Gastrocnemius medialis (tissue), 4 donors: ENCODE measurements at regions not wholly inside any gene's neighbourhood (a gene's known extent, or its start where the extent isn't known, plus 50 kb on each side); places are given as distances from the start of the nearest gene placed in this dataset.

ENCODE experiments used
- ATAC-seq, 2 donors: fragments of 150-250 bp; one replicate each; pipeline ENCODE4 v1.9.1; 2016
- DNase-seq, 2 donors: peaks; one replicate each; pipeline ENCODE4 v3.0.0-alpha.2; 2019
- H3K27ac ChIP-seq, 4 donors: fragments of 200-600 bp; sonication (generic); 1 replicate in 1 of 4; 2 replicates in 3 of 4; pipeline ENCODE4 v1.5.1; 2016 to 2018; ENCODE audit warnings: mild to moderate bottlenecking in 2 of 4, moderate library complexity in 1 of 4
- H3K27me3 ChIP-seq, 3 donors: fragments of 200-600 bp; sonication (generic) in 2 of 3; 1 replicate in 1 of 3; 2 replicates in 2 of 3; pipeline versions ENCODE4 v1.5.1 to v1.6.0; 2016 to 2019; ENCODE audit warnings: mild to moderate bottlenecking in 1 of 3, moderate library complexity in 1 of 3
- H3K36me3 ChIP-seq, 2 donors: fragments of 200-600 bp; sonication (generic) in 1 of 2; one replicate each; pipeline ENCODE4 v1.5.1; 2017 to 2018
- H3K4me1 ChIP-seq, 2 donors: fragments of 200-600 bp; sonication (generic) in 1 of 2; one replicate each; pipeline ENCODE4 v1.5.1; 2016 to 2017; ENCODE audit warnings: mild to moderate bottlenecking in 2 of 2
- H3K4me3 ChIP-seq, 4 donors: fragments of 200-600 bp; sonication (generic) in 3 of 4; 1 replicate in 1 of 4; 2 replicates in 3 of 4; pipeline ENCODE4 v1.5.1; 2016 to 2019; ENCODE audit warnings: mild to moderate bottlenecking in 2 of 4
- H3K9me3 ChIP-seq, 3 donors: fragments of 200-600 bp; sonication (generic) in 2 of 3; 1 replicate in 1 of 3; 2 replicates in 2 of 3; pipeline ENCODE4 v1.5.1; 2016 to 2019
- CTCF ChIP-seq, 5 experiments: fragments of 450-650 bp in 3 of 5; fragments of 200-600 bp in 2 of 5; sonication (generic) in 2 of 5; IDR thresholded peaks in 4 of 5; conservative IDR thresholded peaks in 1 of 5; 1 replicate in 4 of 5; 2 replicates in 1 of 5; pipeline ENCODE4 v1.5.1; 2016 to 2019; ENCODE audit warnings: antibody characterized with exemption in 5 of 5, mild to moderate bottlenecking in 3 of 5, moderate library complexity in 3 of 5
- POLR2A ChIP-seq, 2 donors: fragments of 450-650 bp; IDR thresholded peaks; one replicate each; pipeline ENCODE4 v1.6.1; 2017; ENCODE audit warnings: antibody characterized with exemption in 2 of 2, mild to moderate bottlenecking in 2 of 2, moderate library complexity in 2 of 2
- in situ Hi-C, 4 donors: fragments of 200-750 bp; cut with MboI; loops; one replicate each; pipeline versions ENCODE4 v1.15.0 to v1.8.0; 2017; ENCODE audit warnings: low sequenced_read_pairs in 4 of 4
- intact Hi-C: fragments of 100-400 bp; cut with DNase I; formaldehyde crosslinking; loops from one replicate; pipeline ENCODE4 v1.15.1; 2023; ENCODE audit warnings: low total_unique reads

- ATAC-seq = no peak
- Histone ChIP-seq H3K27ac (no peak overlapping the region), H3K27me3 (no peaks in the 10 kb centered on the region), H3K9me3 (no peaks in the 10 kb centered on the region), H3K4me3 (no peak overlapping the region), H3K36me3 (no peaks in the 10 kb centered on the region), H3K4me1 (no peaks in the 10 kb centered on the region)
- DNase-seq = no peak
- in situ Hi-C loops (no loop called here), intact Hi-C loops (no loop called here)
- TF ChIP-seq CTCF (IDR thresholded peaks at IDR 0.05 in 4 of 5, conservative IDR thresholded peaks at IDR 0.05 in 1 of 5) (no peak), POLR2A (IDR thresholded peaks at IDR 0.05) (no peak)
Measured at GRCh38 chr22:49081926-49082325, 745.7 kb downstream of the BRD1 start.

- Histone ChIP-seq H3K4me3 (no peak overlapping the region), H3K9me3 (no peaks in the 10 kb centered on the region), H3K4me1 (no peaks in the 10 kb centered on the region), H3K27me3 (no peaks in the 10 kb centered on the region), H3K36me3 (no peaks in the 10 kb centered on the region), H3K27ac (no peak overlapping the region)
- no peak for DNase-seq
- no peak for TF ChIP-seq CTCF (IDR thresholded peaks at IDR 0.05 in 4 of 5, conservative IDR thresholded peaks at IDR 0.05 in 1 of 5)
- TF ChIP-seq POLR2A (IDR thresholded peaks at IDR 0.05) = no peak
- in situ Hi-C loops = no loop called here
- intact Hi-C loops = no loop called here
- ATAC-seq = no peak
Measured at GRCh38 chr22:49081261-49081666, 746.4 kb downstream of the BRD1 start.

DNA sequence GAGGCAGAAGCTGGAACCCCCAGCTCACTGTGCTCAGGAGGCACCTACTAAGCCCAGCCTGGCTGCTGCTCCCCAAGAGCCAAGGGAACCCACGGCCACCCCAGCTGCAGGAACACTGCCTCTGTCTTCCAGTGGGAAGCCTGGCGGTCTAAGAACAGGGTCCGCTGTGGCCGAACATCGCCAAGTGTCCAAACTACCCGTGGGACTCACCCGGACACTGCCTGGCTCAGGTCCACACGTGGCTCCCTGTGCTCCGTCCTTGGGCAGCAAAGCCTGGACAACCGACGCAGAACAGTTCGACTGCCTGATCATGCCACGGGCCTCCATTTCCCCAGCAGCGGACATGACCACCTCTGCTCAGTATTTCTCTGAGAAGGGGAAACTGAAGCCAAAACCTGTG, 747.0 kb downstream of the BRD1 start:
- no peak for TF ChIP-seq CTCF (IDR thresholded peaks at IDR 0.05 in 4 of 5, conservative IDR thresholded peaks at IDR 0.05 in 1 of 5)
- TF ChIP-seq POLR2A (IDR thresholded peaks at IDR 0.05) = no peak
- intact Hi-C loops (no loop called here), in situ Hi-C loops (no loop called here)
- no peak overlapping the region for H3K4me3 ChIP-seq
- no peaks in the 10 kb centered on the region for H3K4me1 ChIP-seq
- H3K36me3 ChIP-seq = no peaks in the 10 kb centered on the region
- no peak for ATAC-seq
- no peaks in the 10 kb centered on the region for H3K9me3 ChIP-seq
- no peak for DNase-seq
- H3K27me3 ChIP-seq = no peaks in the 10 kb centered on the region
- H3K27ac ChIP-seq = no peak overlapping the region

GRCh38 chr22:49079743-49080500, 747.8 kb downstream of the BRD1 start:
- H3K4me3 ChIP-seq = no peak overlapping the region
- no peaks in the 10 kb centered on the region for H3K9me3 ChIP-seq
- in situ Hi-C loops (no loop called here), intact Hi-C loops (no loop called here)
- H3K27me3 ChIP-seq = no peaks in the 10 kb centered on the region
- DNase-seq = no peak
- TF ChIP-seq POLR2A (IDR thresholded peaks at IDR 0.05) (no peak), CTCF (IDR thresholded peaks at IDR 0.05 in 4 of 5, conservative IDR thresholded peaks at IDR 0.05 in 1 of 5) (no peak)
- H3K36me3 ChIP-seq = no peaks in the 10 kb centered on the region
- no peaks in the 10 kb centered on the region for H3K4me1 ChIP-seq
- H3K27ac ChIP-seq = no peak overlapping the region
- no peak for ATAC-seq
